ENCODE measurements at regions not wholly inside any gene's neighbourhood (a gene's known extent, or its start where the extent isn't known, plus 50 kb on each side); places are given as distances from the start of the nearest gene placed in this dataset.
"Not testable (repeated sequence)": the region's sequence is repeated elsewhere in the genome, so short reads cannot be mapped to it uniquely, and the experiment has no call there.

DNA sequence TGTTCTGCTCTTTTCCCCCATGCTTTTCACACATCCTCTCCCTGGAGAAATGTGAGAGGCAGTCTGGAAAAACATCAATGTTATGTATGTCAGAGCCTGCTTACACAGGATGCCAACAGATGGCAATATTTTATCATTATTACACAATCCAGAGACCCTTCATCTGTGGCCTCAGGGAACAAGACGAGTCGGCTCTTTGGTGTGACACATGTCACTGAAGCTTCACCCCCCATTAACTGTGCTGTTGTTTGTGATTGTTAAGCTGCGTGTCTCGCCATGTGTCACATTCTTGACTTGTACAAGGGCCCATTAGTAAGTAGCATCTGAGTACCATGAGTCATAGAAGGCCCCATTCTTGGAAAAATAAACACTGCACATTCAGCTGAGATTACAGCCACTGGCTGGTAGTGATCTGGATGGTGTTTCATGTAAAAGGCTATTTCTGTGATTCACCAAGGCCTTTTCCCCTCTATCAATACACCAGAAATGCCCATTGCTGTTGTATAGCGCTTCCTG lies 682.1 kb upstream of the SOX9 start:
- no peaks in the 10 kb centered on the region for H3K36me3 Mint-ChIP-seq
- no peaks in the 10 kb centered on the region for H3K9me3 Mint-ChIP-seq
- POLR2A ChIA-PET, result no interaction called here

DNA sequence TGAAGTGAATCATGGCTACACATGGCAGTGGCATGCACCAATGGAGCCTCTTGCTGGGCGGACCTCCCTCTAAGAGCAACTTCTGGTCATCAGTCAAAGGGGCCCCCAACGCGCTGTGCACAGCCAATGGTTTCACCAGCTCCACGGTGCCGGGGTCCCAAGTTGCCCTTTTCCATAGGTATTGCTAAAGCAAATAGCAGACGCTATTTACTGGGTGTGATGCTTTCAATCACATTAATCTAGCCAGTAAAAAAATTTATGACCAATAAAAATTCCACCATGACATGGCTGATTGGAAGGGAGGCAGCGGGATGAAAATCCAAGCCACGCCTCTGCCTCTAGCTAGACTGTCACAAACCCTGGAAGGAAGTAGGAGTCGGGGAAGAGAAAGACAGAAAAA lies 680.3 kb upstream of the SOX9 start:
- H3K4me3 Mint-ChIP-seq, result no peak overlapping the region
- no peaks in the 10 kb centered on the region for H3K9me3 Mint-ChIP-seq
- H3K27ac Mint-ChIP-seq, result no peak overlapping the region
- ChIA-PET CTCF (no interaction called here), POLR2A (no interaction called here)
- intact Hi-C loops (cut with micrococcal nuclease), result no loop called here
- H3K27me3 Mint-ChIP-seq, result peaks cover 2% of the 10 kb centered on the region
- DNase-seq, result no peak
- no peaks in the 10 kb centered on the region for H3K4me1 Mint-ChIP-seq (ENCODE audit: low read depth)
- H3K36me3 Mint-ChIP-seq, result no peaks in the 10 kb centered on the region

More for the DNA sequence above, 682.1 kb upstream of the SOX9 start:
- Mint-ChIP-seq H3K4me3 (no peak overlapping the region), H3K4me1 (ENCODE audit: low read depth) (no peaks in the 10 kb centered on the region), H3K27ac (no peak overlapping the region), H3K27me3 (peaks cover 2% of the 10 kb centered on the region)
- no peak for DNase-seq
- CTCF ChIA-PET, result no interaction called here
- intact Hi-C loops (cut with micrococcal nuclease), result no loop called here

DNA sequence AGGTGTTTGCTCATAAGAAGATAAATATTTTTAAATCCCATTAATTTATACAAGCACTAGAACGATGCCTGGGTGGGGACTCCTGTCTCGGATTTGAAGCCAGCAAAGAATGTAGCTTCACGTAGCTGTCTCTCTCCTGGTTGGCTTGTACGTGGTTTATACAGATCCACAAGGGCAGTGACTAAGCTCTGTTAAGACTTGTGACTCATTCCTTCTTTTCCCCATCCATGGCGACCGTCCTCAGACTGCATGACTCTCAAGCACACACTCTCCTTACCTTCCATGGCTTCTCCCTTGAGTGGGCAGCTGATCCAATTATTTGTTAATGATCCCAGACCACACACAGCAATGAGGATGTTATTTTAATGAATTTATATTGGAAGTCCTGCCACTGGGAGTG lies 679.7 kb upstream of the SOX9 start:
- peaks cover 2% of the 10 kb centered on the region for H3K27me3 Mint-ChIP-seq
- no peak for DNase-seq
- no peaks in the 10 kb centered on the region for H3K9me3 Mint-ChIP-seq
- no peak overlapping the region for H3K4me3 Mint-ChIP-seq
- no peaks in the 10 kb centered on the region for H3K4me1 Mint-ChIP-seq (ENCODE audit: low read depth)
- POLR2A ChIA-PET, result no interaction called here
- intact Hi-C loops (cut with micrococcal nuclease), result no loop called here
- H3K27ac Mint-ChIP-seq, result no peak overlapping the region
- CTCF ChIA-PET, result no interaction called here
- no peaks in the 10 kb centered on the region for H3K36me3 Mint-ChIP-seq

DNA sequence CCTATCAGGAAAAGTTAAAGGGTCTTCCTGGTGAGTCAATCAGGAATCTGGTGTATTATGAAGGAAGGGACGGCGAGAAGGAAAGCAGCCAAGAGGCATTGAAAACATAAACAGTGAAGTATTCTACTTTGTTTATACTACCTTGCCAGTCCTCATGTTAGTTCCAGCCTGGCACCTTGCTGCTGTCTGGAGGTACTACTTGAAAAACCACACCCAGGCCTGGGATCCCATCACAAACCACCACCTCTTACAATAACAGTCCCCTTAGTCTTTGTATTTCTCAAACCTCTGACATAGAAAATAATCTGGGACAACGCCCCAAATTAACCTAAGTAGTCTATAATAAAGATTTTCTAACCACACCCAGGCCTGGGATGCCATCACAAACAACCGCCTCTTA lies 676.7 kb upstream of the SOX9 start:
- no peak for DNase-seq
- Mint-ChIP-seq H3K9me3 (no peaks in the 10 kb centered on the region), H3K27me3 (peaks cover 2% of the 10 kb centered on the region), H3K4me3 (no peak overlapping the region), H3K4me1 (ENCODE audit: low read depth) (no peaks in the 10 kb centered on the region), H3K36me3 (no peaks in the 10 kb centered on the region), H3K27ac (no peak overlapping the region)
- CTCF ChIA-PET, result no interaction called here
- POLR2A ChIA-PET, result no interaction called here
- intact Hi-C loops (cut with micrococcal nuclease), result no loop called here

DNA sequence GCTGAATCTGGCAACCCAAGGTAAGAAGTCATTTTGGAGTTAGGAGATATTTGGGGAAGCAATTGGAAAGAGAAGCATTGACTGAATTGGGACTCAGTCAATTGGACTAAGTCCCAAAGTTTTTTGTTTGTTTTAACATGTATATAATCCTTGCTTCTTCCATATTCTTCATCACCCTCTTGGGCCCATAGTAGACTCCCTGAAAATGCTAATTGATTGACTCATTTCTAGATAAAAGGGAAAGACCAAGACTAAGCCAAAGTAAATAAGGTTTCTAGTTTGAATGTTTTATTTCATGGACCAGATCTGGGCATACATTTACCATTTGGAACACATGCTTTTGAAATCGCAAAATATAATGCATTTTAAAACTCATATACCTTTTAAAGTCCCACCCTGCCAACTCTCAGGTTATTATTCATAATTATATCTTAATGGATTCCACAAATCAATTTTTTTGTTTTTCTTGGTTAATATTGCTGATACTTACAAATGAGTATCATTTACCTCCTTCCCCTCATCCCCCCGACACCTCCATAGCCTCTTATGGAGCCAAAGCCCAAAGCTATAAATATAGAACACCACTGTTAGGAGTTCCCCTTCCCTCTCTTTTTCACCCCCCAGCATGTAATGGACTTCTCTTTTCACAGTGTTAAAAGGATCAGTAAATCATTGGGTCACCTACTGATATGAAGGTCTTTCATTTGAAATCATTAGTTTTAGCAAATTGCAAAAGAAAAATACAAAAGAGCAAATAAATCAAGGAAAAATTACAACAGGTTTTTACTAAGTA lies 674.0 kb upstream of the SOX9 start:
- ChIA-PET CTCF (no interaction called here), POLR2A (no interaction called here)
- no peaks in the 10 kb centered on the region for H3K27me3 Mint-ChIP-seq
- no peak overlapping the region for H3K4me3 Mint-ChIP-seq
- intact Hi-C loops (cut with micrococcal nuclease), result no loop called here
- H3K27ac Mint-ChIP-seq, result no peak overlapping the region
- no peaks in the 10 kb centered on the region for H3K4me1 Mint-ChIP-seq (ENCODE audit: low read depth)
- no peaks in the 10 kb centered on the region for H3K36me3 Mint-ChIP-seq
- no peaks in the 10 kb centered on the region for H3K9me3 Mint-ChIP-seq
- DNase-seq, result no peak

DNA sequence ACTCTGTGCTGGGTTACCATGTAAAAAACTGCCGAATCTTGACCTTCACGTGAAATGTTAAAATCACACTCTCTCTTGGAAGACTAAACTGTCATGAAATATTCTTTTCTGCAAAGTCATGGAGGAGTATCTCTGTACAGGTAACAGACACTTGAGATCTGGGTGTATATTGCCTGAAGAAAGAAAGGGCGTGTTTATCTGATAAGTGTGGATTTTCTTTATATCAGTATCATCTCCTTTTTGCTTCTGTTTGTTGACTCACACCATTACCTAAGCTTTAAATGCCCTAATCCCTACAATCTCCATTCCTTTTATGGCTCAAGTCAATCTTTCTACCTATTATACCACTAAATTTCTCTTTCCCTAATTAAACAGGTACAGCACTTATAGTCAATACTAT lies 673.2 kb upstream of the SOX9 start:
- intact Hi-C loops (cut with micrococcal nuclease), result no loop called here
- CTCF ChIA-PET, result no interaction called here
- Mint-ChIP-seq H3K4me1 (ENCODE audit: low read depth) (no peaks in the 10 kb centered on the region), H3K36me3 (no peaks in the 10 kb centered on the region), H3K27me3 (no peaks in the 10 kb centered on the region), H3K9me3 (no peaks in the 10 kb centered on the region), H3K4me3 (no peak overlapping the region), H3K27ac (no peak overlapping the region)
- POLR2A ChIA-PET, result no interaction called here
- DNase-seq, result no peak

DNA sequence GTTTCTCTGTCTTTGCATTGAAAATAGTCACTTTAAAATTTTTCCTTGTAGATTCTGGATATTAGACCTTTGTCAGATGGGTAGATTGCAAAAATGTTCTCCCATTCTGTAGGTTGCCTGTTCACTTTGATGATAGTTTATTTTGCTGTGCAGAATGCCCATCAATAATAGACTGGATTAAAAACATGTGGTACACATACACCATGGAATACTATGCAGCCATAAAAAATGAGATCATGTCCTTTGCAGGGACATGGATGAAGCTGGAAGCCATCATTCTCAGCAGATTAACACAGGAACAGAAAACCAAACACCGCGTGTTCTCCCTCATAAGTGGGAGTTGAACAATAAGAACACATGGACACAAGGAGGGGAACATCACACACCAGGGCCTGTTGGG lies 670.2 kb upstream of the SOX9 start:
- H3K27me3 Mint-ChIP-seq; DNase-seq; POLR2A ChIA-PET; H3K27ac Mint-ChIP-seq; H3K9me3 Mint-ChIP-seq; H3K36me3 Mint-ChIP-seq; H3K4me3 Mint-ChIP-seq; intact Hi-C loops (cut with micrococcal nuclease); H3K4me1 Mint-ChIP-seq (ENCODE audit: low read depth); CTCF ChIA-PET: not testable (repeated sequence)

DNA sequence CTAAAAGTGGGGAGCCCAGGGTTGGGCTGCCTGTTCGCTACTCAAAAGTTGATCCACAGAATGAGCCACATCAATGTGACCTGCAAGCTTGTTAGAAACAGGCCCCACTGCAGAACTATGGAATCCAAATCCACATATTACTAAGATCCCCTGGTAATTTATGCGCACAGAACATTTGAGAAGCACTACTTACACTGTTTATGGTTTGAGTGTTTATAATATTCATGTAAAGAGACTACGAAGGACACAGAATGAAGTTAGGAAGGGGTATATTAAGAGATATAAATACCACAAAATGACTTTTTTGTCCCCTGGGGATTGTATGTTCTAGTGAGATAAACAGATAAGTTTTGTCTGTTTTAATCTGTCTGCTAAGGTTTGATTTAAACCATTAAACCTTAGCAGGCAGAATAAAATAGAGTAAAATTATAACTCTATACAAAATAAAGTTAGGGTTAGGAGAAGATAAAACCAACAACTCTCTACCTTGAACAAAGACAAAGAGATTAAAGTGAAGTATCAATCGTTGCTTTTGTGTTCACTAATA lies 666.9 kb upstream of the SOX9 start:
- intact Hi-C loops (cut with micrococcal nuclease), result no loop called here
- no peaks in the 10 kb centered on the region for H3K27me3 Mint-ChIP-seq
- H3K4me1 Mint-ChIP-seq (ENCODE audit: low read depth), result no peaks in the 10 kb centered on the region
- H3K9me3 Mint-ChIP-seq, result no peaks in the 10 kb centered on the region
- no peak for DNase-seq
- no peak overlapping the region for H3K4me3 Mint-ChIP-seq
- H3K36me3 Mint-ChIP-seq, result no peaks in the 10 kb centered on the region
- POLR2A ChIA-PET, result no interaction called here
- H3K27ac Mint-ChIP-seq, result no peak overlapping the region
- CTCF ChIA-PET, result no interaction called here

DNA sequence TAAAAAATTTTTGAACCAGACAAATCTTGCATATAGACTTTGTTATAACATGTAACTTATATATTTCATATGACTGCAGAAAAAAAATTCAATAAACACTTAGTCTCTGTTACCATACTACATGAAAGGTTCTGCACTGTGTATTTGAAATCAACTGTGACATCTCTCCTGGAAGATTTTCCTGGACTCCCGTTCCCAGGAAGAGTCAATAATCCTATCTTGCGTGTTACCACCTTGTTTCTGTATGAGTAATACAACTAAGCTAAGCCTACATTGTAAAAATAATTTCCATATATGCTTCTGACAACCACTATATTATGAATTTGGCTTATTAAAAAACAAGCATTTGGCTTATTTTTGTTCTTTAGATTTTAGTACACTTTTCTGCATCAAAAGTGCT lies 665.6 kb upstream of the SOX9 start:
- no peaks in the 10 kb centered on the region for H3K27me3 Mint-ChIP-seq
- DNase-seq, result no peak
- ChIA-PET POLR2A (no interaction called here), CTCF (no interaction called here)
- H3K4me1 Mint-ChIP-seq (ENCODE audit: low read depth), result no peaks in the 10 kb centered on the region
- no peak overlapping the region for H3K4me3 Mint-ChIP-seq
- H3K9me3 Mint-ChIP-seq, result peaks cover 4% of the 10 kb centered on the region
- intact Hi-C loops (cut with micrococcal nuclease), result no loop called here
- H3K36me3 Mint-ChIP-seq, result no peaks in the 10 kb centered on the region
- H3K27ac Mint-ChIP-seq, result no peak overlapping the region

DNA sequence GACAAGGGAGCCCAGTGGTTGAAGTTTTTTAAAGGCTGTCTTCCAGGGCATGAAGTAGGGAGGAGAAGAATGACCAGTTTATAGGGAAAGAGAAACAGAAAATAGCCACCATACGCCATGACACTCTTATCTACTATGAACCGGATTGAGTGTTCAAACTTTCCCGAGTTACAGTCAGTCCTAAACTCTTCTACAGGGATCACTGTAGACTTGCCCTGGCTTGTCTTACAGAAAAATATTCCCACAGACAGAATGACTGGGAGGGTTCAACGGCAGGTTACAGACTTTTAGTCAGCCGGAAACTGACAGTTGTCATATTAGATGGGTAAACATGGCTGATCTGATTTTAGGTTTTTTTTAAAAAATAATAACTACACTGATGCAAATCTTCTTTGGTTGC lies 662.5 kb upstream of the SOX9 start:
- intact Hi-C loops (cut with micrococcal nuclease), result no loop called here
- ChIA-PET POLR2A (no interaction called here), CTCF (no interaction called here)
- Mint-ChIP-seq H3K9me3 (peaks cover 4% of the 10 kb centered on the region), H3K27ac (no peak overlapping the region), H3K4me1 (ENCODE audit: low read depth) (no peaks in the 10 kb centered on the region), H3K27me3 (no peaks in the 10 kb centered on the region), H3K36me3 (no peaks in the 10 kb centered on the region), H3K4me3 (no peak overlapping the region)
- no peak for DNase-seq

DNA sequence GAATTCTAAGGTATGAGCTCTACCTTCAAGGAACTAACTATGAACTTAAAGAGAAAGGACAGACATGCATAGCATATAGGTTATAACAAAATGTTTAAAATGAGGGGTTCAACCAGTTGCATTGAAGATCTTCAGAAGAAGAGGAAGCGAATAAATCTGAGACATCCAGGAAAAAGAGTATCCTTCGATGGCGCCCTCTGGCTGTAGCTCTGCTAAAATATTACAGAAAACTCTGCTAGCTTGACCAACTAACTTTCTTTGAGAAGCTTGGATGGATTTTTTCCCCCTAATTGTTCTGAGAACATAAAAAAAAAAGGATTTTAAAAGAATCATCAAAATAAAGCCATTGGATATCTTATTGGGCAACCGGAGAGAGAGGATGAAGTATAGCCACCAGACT lies 659.9 kb upstream of the SOX9 start:
- ChIA-PET POLR2A (no interaction called here), CTCF (interaction anchor here (1.3 kb wide), 1 partner anchor 12 kb away, joined by 3 read pairs; no protein-coding TSS in a partner anchor)
- H3K4me3 Mint-ChIP-seq, result no peak overlapping the region
- no peak for DNase-seq
- no peaks in the 10 kb centered on the region for H3K4me1 Mint-ChIP-seq (ENCODE audit: low read depth)
- H3K27ac Mint-ChIP-seq, result no peak overlapping the region
- no peaks in the 10 kb centered on the region for H3K36me3 Mint-ChIP-seq
- intact Hi-C loops (cut with micrococcal nuclease), result no loop called here
- peaks cover 10% of the 10 kb centered on the region for H3K9me3 Mint-ChIP-seq
- H3K27me3 Mint-ChIP-seq, result no peaks in the 10 kb centered on the region

DNA sequence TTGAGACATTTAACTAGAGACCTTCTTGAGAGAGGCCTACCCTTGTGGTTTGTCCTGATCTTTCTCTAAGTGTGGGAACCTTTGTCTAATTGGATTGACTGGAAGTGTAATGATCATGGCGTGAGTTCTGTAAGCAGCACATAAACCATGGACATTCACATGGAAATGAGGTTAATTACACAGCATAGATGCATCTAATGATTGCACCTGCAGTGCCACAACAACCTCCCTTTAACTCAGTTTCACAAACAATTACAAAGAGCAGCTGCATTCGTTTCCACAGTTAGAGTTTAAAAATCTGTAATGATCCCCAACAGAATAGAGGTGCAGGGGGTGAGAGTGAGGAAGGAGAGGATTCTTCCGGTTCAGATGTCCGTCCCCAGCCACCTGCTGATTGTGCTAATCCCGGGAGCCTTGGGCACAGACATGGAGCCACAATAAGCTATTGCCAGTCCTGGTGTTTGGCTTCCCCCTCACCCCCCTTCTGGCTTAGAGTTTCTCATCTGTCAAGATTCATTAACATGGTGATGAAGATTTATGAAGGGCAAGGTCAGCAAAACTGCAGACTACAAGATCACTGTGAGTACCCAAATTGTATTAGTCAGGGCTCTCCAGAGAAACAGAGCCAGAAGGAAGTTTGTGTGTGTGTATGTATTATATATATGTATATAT lies 659.2 kb upstream of the SOX9 start:
- Mint-ChIP-seq H3K9me3 (peaks cover 10% of the 10 kb centered on the region), H3K4me3 (no peak overlapping the region), H3K27me3 (no peaks in the 10 kb centered on the region), H3K27ac (no peak overlapping the region), H3K36me3 (no peaks in the 10 kb centered on the region), H3K4me1 (ENCODE audit: low read depth) (no peaks in the 10 kb centered on the region)
- ChIA-PET POLR2A (no interaction called here), CTCF (interaction anchor here (1.3 kb wide), 1 partner anchor 12 kb away, joined by 3 read pairs; no protein-coding TSS in a partner anchor)
- no peak for DNase-seq
- intact Hi-C loops (cut with micrococcal nuclease), result no loop called here

DNA sequence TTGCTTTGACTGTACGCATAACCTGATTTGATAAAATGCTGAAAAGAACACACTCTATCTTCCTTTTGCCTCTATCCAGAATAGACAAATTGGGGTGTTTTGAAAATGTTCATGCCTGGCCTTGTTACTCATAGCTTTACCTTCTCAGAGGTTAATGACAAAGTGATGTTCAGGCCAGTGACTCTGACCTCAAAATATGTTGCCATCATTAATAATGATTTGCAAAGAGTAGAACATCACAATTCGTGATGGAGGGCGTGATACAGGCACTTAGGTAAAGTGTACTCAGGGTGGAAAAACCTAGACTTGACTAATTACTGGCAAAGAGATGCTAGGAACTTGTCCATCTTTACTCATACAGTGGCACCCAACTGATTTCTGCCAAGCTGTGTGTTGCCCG lies 656.6 kb upstream of the SOX9 start:
- no peaks in the 10 kb centered on the region for H3K27me3 Mint-ChIP-seq
- ChIA-PET POLR2A (no interaction called here), CTCF (no interaction called here)
- H3K27ac Mint-ChIP-seq, result no peak overlapping the region
- H3K36me3 Mint-ChIP-seq, result no peaks in the 10 kb centered on the region
- H3K4me3 Mint-ChIP-seq, result no peak overlapping the region
- H3K4me1 Mint-ChIP-seq (ENCODE audit: low read depth), result no peaks in the 10 kb centered on the region
- H3K9me3 Mint-ChIP-seq, result peaks cover 10% of the 10 kb centered on the region
- no peak for DNase-seq
- intact Hi-C loops (cut with micrococcal nuclease), result no loop called here
